ENCODE measurements at regions not wholly inside any gene's neighbourhood (a gene's known extent, or its start where the extent isn't known, plus 50 kb on each side); places are given as distances from the start of the nearest gene placed in this dataset.

- ChIA-PET CTCF (no interaction called here), POLR2A (no interaction called here)
- Mint-ChIP-seq H3K27ac (ENCODE audit: low read depth, unreplicated experiment) (no peak overlapping the region), H3K27me3 (ENCODE audit: insufficient read depth, unreplicated experiment) (no peaks in the 10 kb centered on the region), H3K9me3 (ENCODE audit: unreplicated experiment) (peaks cover 11% of the 10 kb centered on the region), H3K4me3 (ENCODE audit: unreplicated experiment) (no peak overlapping the region), H3K4me1 (ENCODE audit: insufficient read depth, unreplicated experiment) (no peaks in the 10 kb centered on the region), H3K36me3 (ENCODE audit: insufficient read depth, unreplicated experiment) (no peaks in the 10 kb centered on the region)
- DNase-seq (ENCODE audit: unreplicated experiment): no peak
- no TSS peak for BruUV-seq (replicated peaks)
- intact Hi-C loops (cut with micrococcal nuclease): no loop called here
- TF ChIP-seq CTCF (IDR thresholded peaks at IDR 0.05; ENCODE audit: unreplicated experiment): no peak
Observed at GRCh38 chr10:113331961-113332360, 220.9 kb upstream of the HABP2 start.

- H3K4me1 Mint-ChIP-seq (ENCODE audit: insufficient read depth, unreplicated experiment): no peaks in the 10 kb centered on the region
- POLR2A ChIA-PET: no interaction called here
- DNase-seq (ENCODE audit: unreplicated experiment): no peak
- no peak overlapping the region for H3K4me3 Mint-ChIP-seq (ENCODE audit: unreplicated experiment)
- H3K27me3 Mint-ChIP-seq (ENCODE audit: insufficient read depth, unreplicated experiment): peaks cover 13% of the 10 kb centered on the region
- H3K9me3 Mint-ChIP-seq (ENCODE audit: unreplicated experiment): peaks cover 11% of the 10 kb centered on the region
- TF ChIP-seq CTCF (IDR thresholded peaks at IDR 0.05; ENCODE audit: unreplicated experiment): no peak
- no peaks in the 10 kb centered on the region for H3K36me3 Mint-ChIP-seq (ENCODE audit: insufficient read depth, unreplicated experiment)
- no peak overlapping the region for H3K27ac Mint-ChIP-seq (ENCODE audit: low read depth, unreplicated experiment)
- intact Hi-C loops (cut with micrococcal nuclease): no loop called here
- CTCF ChIA-PET: no interaction called here
- no TSS peak for BruUV-seq (replicated peaks)
Observed at GRCh38 chr10:113333313-113333712, 219.5 kb upstream of the HABP2 start.

- Mint-ChIP-seq H3K27me3 (ENCODE audit: insufficient read depth, unreplicated experiment) (peaks cover 18% of the 10 kb centered on the region), H3K4me1 (ENCODE audit: insufficient read depth, unreplicated experiment) (no peaks in the 10 kb centered on the region), H3K9me3 (ENCODE audit: unreplicated experiment) (peaks cover 11% of the 10 kb centered on the region), H3K36me3 (ENCODE audit: insufficient read depth, unreplicated experiment) (no peaks in the 10 kb centered on the region), H3K27ac (ENCODE audit: low read depth, unreplicated experiment) (no peak overlapping the region), H3K4me3 (ENCODE audit: unreplicated experiment) (no peak overlapping the region)
- DNase-seq (ENCODE audit: unreplicated experiment): peak; percentile 27
- TF ChIP-seq CTCF (IDR thresholded peaks at IDR 0.05; ENCODE audit: unreplicated experiment): no peak
- CTCF ChIA-PET: no interaction called here
- POLR2A ChIA-PET: no interaction called here
- no TSS peak for BruUV-seq (replicated peaks)
- intact Hi-C loops (cut with micrococcal nuclease): no loop called here
Observed at GRCh38 chr10:113335592-113335991, 217.3 kb upstream of the HABP2 start.

GRCh38 chr10:113336549-113337130 lies 216.2 kb upstream of the HABP2 start:
- H3K27me3 Mint-ChIP-seq (ENCODE audit: insufficient read depth, unreplicated experiment): peaks cover 18% of the 10 kb centered on the region
- DNase-seq (ENCODE audit: unreplicated experiment): no peak
- no peak overlapping the region for H3K4me3 Mint-ChIP-seq (ENCODE audit: unreplicated experiment)
- CTCF ChIA-PET: no interaction called here
- no peaks in the 10 kb centered on the region for H3K36me3 Mint-ChIP-seq (ENCODE audit: insufficient read depth, unreplicated experiment)
- H3K9me3 Mint-ChIP-seq (ENCODE audit: unreplicated experiment): peaks cover 11% of the 10 kb centered on the region
- TF ChIP-seq CTCF (IDR thresholded peaks at IDR 0.05; ENCODE audit: unreplicated experiment): no peak
- no peak overlapping the region for H3K27ac Mint-ChIP-seq (ENCODE audit: low read depth, unreplicated experiment)
- POLR2A ChIA-PET: no interaction called here
- BruUV-seq (replicated peaks): no TSS peak
- no peaks in the 10 kb centered on the region for H3K4me1 Mint-ChIP-seq (ENCODE audit: insufficient read depth, unreplicated experiment)
- intact Hi-C loops (cut with micrococcal nuclease): no loop called here
